GM12878 (cell line): ENCODE measurements at regions not wholly inside any gene's neighbourhood (a gene's known extent, or its start where the extent isn't known, plus 50 kb on each side); places are given as distances from the start of the nearest gene placed in this dataset.

Experiments
- BRCA1 ChIP-seq: IDR thresholded peaks from 2 replicates; pipeline ENCODE4 v1.6.1; 2011; ENCODE audit warnings: low read depth, low read length, improper control_type of control experiment
- ESRRA ChIP-seq: IDR thresholded peaks from 2 replicates; pipeline ENCODE4 v1.6.1; 2012; ENCODE audit warnings: mild to moderate bottlenecking, low read length, improper control_type of control experiment
- FOS ChIP-seq: IDR thresholded peaks from 3 replicates; pipeline ENCODE4 v1.6.1; 2011; ENCODE audit warnings: borderline replicate concordance; ENCODE audit not compliant: insufficient read length; ENCODE audit errors: extremely low read depth
- FOXK2 ChIP-seq: fragments of 450-650 bp; IDR thresholded peaks from 2 replicates; pipeline ENCODE4 v1.6.1; 2017; ENCODE audit warnings: mild to moderate bottlenecking, moderate library complexity
- HCFC1 ChIP-seq: fragments of 150-350 bp; IDR thresholded peaks from 2 replicates; pipeline ENCODE4 v1.6.1; 2014; ENCODE audit warnings: low read length
- JUNB ChIP-seq: IDR thresholded peaks from 2 replicates; pipeline ENCODE4 v1.6.1; 2016; ENCODE audit warnings: antibody characterized with exemption, mild to moderate bottlenecking
- NFYA ChIP-seq: IDR thresholded peaks from 2 replicates; pipeline ENCODE4 v1.6.1; 2011; ENCODE audit warnings: low read depth, mild to moderate bottlenecking, low read length, improper control_type of control experiment, borderline replicate concordance
- RFX5 ChIP-seq: IDR thresholded peaks from 2 replicates; pipeline ENCODE4 v1.6.1; 2011; ENCODE audit warnings: low read depth, low read length, improper control_type of control experiment
- ZNF217 ChIP-seq: fragments of 450-650 bp; IDR thresholded peaks from 2 replicates; pipeline ENCODE4 v1.6.1; 2017; ENCODE audit warnings: antibody characterized with exemption, mild to moderate bottlenecking
- TF ChIP-seq, protein P1 (sequence below), 3 experiments: IDR thresholded peaks in 2 of 3; conservative IDR thresholded peaks in 1 of 3; 2 replicates each; pipeline ENCODE4 v1.5.1; 2011; ENCODE audit warnings: low read depth in 3 of 3, low read length in 3 of 3, mild to moderate bottlenecking in 3 of 3, control low read depth in 2 of 3, moderate library complexity in 2 of 3, inconsistent platforms in 1 of 3, mixed read lengths in 1 of 3; ENCODE audit not compliant: control insufficient read depth in 2 of 3, insufficient read depth in 1 of 3; ENCODE audit errors: extremely low read depth in 1 of 3
- TF ChIP-seq, protein P2 (sequence below): IDR thresholded peaks from 2 replicates; pipeline ENCODE4 v1.6.1; 2011; ENCODE audit warnings: low read depth, mild to moderate bottlenecking, low read length, moderate library complexity, borderline replicate concordance; ENCODE audit errors: extremely low read depth
- TF ChIP-seq, protein P3 (sequence below): IDR thresholded peaks from 2 replicates; pipeline ENCODE4 v1.6.1; 2011; ENCODE audit warnings: borderline replicate concordance, low read depth, mild to moderate bottlenecking, moderate library complexity, mixed read lengths, low read length; ENCODE audit not compliant: insufficient read depth; ENCODE audit errors: extremely low read length
- TF ChIP-seq, protein P4 (sequence below): IDR thresholded peaks from 2 replicates; pipeline ENCODE4 v1.6.1; 2012; ENCODE audit warnings: low read depth, low read length, improper control_type of control experiment
- TF ChIP-seq, protein P5 (sequence below): IDR thresholded peaks from 2 replicates; pipeline ENCODE4 v1.6.1; 2012; ENCODE audit warnings: low read depth, low read length, improper control_type of control experiment

DNA sequence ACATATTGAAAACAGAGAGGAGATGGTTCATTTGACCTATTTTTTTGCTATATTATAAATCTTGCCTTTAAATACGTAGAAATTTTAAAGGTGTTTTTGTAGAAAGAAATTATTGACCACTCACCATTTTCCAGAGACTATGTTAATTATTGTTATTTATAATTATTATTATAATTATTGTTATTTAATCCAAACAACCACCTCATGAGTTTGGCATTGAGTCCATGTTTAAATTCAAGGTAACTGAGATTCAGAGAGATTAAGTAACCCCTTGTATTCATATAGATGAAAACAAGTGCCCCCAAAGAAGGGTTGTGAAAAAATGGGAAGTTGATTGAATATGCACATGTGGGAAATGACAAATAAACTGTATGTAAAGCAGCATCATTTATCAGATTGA, 692.5 kb upstream of the MIR17HG start:
- TF ChIP-seq, protein P1, sequence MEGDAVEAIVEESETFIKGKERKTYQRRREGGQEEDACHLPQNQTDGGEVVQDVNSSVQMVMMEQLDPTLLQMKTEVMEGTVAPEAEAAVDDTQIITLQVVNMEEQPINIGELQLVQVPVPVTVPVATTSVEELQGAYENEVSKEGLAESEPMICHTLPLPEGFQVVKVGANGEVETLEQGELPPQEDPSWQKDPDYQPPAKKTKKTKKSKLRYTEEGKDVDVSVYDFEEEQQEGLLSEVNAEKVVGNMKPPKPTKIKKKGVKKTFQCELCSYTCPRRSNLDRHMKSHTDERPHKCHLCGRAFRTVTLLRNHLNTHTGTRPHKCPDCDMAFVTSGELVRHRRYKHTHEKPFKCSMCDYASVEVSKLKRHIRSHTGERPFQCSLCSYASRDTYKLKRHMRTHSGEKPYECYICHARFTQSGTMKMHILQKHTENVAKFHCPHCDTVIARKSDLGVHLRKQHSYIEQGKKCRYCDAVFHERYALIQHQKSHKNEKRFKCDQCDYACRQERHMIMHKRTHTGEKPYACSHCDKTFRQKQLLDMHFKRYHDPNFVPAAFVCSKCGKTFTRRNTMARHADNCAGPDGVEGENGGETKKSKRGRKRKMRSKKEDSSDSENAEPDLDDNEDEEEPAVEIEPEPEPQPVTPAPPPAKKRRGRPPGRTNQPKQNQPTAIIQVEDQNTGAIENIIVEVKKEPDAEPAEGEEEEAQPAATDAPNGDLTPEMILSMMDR (IDR thresholded peaks at IDR 0.05 in 2 of 3, conservative IDR thresholded peaks at IDR 0.05 in 1 of 3; ENCODE audit: control insufficient read depth in 2 of 3, extremely low read depth in 1 of 3, insufficient read depth in 1 of 3, low read depth in 3 of 3, low read length in 3 of 3) = no peak
- TF ChIP-seq, protein P2, sequence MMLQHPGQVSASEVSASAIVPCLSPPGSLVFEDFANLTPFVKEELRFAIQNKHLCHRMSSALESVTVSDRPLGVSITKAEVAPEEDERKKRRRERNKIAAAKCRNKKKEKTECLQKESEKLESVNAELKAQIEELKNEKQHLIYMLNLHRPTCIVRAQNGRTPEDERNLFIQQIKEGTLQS = no peak
- TF ChIP-seq ESRRA = no peak
- TF ChIP-seq, protein P3, sequence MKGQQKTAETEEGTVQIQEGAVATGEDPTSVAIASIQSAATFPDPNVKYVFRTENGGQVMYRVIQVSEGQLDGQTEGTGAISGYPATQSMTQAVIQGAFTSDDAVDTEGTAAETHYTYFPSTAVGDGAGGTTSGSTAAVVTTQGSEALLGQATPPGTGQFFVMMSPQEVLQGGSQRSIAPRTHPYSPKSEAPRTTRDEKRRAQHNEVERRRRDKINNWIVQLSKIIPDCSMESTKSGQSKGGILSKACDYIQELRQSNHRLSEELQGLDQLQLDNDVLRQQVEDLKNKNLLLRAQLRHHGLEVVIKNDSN = no peak
- TF ChIP-seq ZNF217 = no peak
- no peak for TF ChIP-seq FOXK2
- TF ChIP-seq, protein P4, sequence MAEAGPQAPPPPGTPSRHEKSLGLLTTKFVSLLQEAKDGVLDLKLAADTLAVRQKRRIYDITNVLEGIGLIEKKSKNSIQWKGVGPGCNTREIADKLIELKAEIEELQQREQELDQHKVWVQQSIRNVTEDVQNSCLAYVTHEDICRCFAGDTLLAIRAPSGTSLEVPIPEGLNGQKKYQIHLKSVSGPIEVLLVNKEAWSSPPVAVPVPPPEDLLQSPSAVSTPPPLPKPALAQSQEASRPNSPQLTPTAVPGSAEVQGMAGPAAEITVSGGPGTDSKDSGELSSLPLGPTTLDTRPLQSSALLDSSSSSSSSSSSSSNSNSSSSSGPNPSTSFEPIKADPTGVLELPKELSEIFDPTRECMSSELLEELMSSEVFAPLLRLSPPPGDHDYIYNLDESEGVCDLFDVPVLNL = no peak
- TF ChIP-seq JUNB = no peak
- TF ChIP-seq BRCA1 = no peak
- TF ChIP-seq HCFC1 = no peak
- TF ChIP-seq, protein P5, sequence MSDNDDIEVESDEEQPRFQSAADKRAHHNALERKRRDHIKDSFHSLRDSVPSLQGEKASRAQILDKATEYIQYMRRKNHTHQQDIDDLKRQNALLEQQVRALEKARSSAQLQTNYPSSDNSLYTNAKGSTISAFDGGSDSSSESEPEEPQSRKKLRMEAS = no peak
- TF ChIP-seq NFYA = no peak
- no peak for TF ChIP-seq FOS
- TF ChIP-seq RFX5 = no peak
